NCI-H1092 treated with DMSO at 0.1 percent for 48 hours (cell line): ENCODE measurements at regions not wholly inside any gene's neighbourhood (a gene's known extent, or its start where the extent isn't known, plus 50 kb on each side); places are given as distances from the start of the nearest gene placed in this dataset.

Experiments used
- DNase-seq: peaks from one replicate; lab custom pipeline; 2025; lab: John Stamatoyannopoulos, UW

DNA sequence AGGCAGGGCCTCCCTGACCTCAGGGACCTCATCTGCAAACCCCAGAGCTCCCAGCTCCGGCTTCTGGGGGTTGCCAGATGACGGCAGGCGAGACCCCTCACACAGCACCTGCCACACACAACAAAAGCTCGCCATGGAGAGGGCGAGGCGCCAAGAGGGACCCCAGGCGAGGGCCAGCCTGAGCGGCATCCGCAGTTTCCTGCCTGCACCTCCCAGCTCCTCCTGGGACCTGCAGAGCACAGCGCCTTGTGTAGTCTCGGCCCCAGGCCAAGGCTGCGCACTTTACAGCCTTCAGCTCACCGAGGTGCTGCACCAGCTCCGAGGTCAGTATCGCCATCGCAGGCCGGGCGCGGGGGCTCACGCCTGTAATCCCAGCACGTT lies 82.4 kb upstream of the ADAMTS2 start:
- no peak for DNase-seq

DNA sequence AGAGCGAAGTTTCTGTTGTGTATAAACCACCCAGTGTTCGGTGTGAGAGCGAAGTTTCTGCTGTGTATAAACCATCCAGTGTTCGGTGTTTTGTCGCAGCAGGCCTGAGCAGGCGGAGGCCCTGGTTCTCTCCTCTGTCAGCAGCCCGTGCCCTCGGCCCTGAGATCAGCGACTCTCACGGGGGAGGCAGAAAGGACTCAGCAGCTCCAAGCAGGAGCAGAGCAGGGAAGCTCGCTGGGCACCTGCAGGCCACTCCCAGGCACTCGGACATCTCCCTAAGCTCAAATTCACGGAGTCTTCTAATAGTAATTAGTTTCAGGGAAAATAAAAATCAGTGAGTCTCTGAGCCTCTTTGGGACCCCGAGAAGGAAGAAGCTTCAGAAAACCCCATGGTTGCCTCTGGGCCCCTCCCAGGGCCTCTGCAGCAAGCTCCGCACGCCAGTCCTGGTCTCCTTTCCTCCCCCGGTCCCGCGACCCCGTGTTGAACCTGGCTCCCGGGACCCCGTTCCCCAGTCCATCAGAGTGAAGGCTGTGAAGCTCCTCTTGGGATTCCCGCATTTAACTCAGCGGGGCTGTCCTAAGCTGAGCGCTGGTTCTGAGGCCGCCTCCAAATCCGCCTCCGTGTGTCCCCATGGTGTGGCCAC lies 81.9 kb upstream of the ADAMTS2 start:
- DNase-seq: no peak

DNA sequence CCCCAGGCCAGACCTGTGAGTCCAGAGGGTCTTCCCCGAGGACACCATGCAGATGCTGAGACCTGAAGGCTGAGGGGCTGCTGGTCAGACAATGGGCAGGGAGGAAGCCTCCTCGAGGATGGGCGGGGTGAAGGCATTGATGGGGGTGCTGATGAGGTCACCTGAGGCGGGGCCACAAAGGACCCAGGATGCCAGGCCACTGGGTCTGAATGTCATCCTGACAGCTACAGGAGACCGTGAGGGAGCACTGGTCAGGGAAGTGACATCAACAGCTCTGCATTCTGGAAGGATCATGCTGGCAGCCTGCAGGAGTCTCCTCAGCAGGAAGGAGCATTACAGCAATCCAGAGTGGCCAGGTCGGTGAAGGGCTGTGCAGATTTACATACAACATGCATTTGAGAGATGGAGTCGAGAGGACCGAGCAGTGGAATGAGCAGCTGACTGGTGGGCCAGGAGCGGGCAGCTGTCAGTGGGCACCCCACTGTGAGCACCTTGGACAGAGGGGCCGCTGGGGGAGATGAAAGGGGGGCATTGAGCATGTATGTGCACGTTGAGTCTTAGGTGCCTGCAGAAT lies 77.7 kb upstream of the ADAMTS2 start:
- DNase-seq: no peak

DNA sequence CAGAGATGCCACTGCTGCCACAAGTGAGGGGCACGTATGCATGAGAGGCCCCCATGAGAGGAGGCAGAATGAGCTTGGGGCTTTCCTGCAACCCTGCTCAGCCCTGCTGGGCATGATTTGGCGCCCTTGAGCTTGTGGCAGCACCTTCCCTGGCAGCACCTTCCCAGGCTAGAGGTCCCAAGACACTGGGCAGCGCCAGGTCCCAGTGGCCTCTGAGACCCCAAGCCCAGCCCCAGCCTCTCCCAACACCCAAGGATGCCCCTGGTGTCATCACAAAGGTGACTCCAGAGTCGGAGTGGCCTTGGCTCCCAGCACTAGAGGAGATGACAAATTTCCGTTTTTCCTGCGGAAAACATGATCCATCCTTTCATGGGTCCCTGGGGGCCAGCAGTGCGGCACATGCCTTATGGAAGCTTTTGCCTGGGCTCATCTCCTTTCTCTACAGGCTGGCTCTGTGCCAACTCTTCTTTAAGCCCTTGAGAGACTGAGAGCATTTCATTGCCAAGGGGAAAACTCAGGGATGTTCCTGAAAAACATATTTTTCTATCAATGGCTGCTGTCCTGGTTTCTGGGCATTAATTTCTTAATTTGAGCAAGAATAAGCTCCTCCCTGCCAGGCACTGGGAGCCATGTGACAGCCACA lies 77.1 kb upstream of the ADAMTS2 start:
- DNase-seq: no peak

DNA sequence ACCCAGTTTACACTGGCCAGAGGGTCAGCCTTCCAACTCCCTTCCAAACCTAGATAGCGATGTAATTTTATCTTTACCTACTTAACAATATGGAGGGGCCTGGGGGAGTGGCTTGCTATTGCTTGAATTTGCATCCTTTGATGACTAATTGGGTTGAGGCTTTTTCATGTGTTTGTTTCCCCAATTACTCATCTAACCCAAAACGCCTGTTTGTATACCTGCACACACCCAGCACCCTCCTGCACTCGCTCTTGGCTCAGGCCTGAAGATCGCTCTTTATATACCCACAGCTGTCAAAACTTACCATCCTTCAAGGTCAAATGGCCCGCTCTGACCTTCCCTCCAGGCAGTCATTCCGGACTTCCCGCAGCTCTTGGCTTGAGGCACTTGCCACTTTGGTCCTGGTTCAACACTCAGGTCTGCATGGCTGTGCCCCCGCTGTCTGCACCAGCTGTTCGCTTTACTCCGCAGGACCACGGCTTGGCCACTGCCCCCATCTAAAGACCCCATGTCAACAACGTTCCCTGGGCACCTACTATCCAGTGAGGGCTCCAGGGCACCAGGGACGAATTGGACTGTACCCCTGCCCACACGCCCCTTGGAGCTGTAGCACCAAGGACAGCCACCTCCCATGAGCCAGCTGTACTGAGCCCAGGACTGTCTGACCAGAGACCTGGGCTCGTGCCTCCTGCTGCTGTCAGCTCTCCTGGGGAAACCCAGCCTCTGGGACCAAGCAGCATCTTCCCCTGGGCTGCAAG lies 76.1 kb upstream of the ADAMTS2 start:
- DNase-seq: no peak

DNA sequence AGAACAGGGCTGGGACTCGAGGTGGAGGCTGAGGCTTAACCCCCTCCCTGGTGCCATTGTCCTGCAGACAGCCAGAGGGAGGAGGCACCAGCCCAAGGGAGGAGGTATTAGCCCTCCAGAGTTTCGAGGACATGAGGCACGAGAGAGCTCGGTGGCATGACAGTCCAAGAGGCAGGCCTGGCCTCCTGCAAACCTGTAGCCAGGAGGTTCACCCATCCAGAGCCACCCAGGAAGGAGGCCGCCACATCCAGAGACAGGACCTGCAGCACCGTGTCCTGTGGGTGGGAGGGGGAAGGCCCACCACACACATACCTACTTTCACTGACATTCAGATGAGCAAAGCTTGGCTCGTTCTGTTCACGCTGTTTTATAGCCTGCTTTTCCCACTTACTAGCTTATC lies 75.2 kb upstream of the ADAMTS2 start:
- DNase-seq: no peak

DNA sequence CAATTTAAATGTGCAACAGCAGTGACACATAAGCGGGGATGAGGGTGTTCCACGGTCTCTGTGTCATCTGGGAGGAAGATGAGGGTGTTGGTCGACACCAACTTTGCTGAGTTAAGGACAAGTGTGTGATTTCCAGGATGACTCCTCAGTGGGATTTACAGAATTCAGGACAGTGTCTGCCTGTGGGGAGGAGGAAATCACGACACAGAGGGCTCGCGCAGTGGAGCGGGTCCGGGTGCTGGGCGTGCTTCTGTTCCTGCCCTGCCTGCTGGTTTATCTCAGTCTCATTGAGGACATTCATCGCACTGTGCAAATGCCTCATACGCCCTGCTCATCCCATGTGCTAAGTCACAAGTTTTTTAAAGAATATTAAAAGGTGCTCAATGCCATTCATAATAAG lies 73.7 kb upstream of the ADAMTS2 start:
- DNase-seq: no peak

DNA sequence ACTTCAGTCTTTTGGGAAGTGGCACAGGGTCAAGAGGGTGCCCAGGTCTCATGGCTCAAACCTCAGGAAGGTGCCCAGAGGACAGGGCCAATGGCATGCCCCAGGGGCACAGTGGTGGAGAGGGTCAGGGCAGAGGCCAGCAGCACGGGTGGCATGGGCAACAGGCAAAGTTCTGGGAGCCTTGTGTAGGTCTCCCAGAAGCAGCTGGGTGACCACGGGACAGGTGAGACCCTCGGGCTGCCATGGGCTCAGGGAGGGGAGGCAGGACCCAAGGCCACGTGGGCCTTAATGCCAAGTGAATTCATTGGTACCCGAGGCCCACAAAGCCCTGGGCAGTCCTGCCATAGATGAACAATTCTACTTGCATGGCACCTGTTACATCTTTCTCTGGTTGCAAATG lies 72.4 kb upstream of the ADAMTS2 start:
- DNase-seq: no peak

DNA sequence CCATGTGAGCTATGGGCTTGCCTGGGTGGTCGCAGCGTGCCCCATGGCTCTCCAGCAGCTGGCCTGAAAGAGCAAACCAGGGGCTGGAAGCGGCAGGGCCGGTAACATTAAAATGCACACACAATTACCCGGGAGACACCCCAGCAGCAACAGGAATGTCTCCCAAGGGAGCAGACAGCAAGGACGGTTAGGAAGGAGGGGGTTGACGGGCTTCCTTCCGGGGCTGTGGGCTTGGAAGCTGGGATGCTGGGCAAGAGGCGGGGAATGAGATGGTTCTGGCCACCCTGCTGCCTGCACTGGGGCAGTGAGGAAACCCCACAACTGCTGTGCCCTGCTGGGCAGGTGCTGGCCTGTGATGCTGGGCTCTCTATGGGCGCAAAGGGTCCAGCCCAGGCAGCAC lies 71.8 kb upstream of the ADAMTS2 start:
- DNase-seq: peak; percentile 10

DNA sequence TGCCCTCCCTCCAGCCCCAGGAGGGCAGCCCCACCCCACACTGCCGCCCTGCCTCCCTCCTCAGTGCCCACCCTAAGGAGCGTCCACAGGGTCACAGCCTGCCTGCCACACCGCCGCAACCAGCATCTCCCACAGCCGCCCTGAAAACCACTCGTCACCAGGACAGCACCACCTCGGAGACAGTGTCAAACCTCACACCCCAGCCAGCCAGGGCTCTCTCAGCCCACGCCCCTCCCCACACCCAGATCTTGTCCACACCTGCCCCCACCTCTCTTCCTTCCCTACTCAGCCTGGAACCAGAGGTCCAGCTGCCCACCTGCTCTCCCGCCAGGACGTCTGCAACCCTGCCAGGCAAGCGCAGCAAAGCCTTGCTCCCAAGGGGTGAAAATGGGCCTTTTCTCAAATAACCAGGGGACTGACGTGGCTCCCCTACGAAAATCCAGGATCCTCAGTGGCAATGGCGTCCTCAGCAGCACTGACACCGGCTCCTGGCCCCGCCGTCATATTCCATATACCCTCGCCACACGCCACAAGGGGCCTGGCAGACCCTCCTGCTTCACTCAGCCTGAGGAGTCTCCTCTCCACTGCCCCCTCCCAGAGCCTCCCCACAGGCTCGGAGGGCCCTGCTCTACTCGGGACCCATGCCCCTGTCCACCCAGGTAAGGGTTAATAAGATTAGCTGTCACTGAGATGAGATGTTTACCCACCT lies 71.0 kb upstream of the ADAMTS2 start:
- DNase-seq: no peak

DNA sequence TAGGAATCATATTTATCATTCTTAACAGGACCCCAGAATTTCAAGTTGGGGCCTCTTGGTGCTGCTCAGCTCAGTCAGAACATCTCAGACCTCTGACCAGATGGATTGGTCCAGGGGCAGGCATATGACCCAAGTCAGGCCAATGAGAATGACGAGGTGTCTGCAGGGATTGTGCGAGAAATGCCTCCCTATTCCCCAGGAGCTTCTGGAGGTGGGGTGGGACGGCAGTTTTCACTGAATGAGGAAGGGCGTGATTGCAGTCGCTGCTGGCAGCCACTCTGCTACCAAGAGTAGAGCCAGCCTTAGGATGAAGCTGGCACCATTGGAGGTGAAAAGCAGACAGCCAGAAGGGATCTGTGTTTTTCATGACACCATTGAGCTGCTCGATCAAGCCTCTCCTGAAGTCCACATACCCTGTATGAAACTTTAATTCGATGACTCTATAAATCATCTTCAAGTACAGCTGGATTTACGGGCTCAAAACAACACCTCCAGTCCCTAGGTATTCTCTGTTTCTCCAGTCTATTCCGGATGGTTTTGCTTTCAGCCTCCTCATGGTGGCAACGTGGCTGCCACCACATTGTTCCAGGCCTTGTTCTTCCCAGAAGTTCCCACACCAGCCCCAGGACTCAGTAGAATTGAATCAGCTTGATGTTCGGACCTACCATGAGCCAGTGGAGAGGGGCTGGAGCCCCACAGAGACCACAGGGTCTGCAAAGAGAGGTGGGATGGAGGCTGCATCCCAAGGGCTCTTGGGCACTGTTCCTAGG lies 70.2 kb upstream of the ADAMTS2 start:
- DNase-seq: no peak

DNA sequence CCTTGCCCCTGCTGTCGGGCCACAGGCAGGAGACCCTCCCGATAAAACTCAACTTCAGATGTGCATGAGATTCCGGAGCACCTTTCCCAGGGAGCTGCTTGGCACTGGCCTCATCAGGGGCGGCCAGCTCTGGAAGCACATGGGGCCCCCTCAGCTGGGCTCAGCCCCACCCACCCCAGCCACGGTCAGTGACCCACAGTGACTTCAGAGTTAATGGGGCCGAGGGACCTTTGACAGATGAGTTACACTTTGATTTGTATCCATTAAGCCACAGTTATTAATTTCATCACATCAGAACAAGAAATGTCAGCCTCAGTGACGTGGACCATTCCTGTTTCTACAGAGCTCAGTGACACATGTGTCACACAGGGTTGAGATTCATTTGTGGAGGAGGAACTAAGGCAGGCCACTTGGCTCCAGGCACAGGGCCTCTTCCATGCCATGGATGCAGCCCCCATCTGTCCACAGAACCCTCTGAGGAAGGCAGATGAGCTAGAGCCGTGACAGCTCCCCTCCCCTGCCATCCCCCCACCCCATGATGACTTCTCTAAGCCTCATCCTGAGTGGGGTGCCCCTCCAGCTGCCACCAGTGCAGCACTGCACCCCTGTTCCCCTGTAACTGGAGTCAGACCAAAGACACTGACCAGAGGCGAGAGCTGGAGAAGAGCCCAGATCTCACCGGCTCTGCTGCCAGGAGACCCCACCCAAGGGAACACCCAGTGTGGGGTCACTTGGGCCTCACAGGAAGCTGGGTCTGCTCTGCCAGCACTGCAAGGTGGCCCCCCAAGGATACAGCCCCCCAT lies 69.4 kb upstream of the ADAMTS2 start:
- DNase-seq: no peak

DNA sequence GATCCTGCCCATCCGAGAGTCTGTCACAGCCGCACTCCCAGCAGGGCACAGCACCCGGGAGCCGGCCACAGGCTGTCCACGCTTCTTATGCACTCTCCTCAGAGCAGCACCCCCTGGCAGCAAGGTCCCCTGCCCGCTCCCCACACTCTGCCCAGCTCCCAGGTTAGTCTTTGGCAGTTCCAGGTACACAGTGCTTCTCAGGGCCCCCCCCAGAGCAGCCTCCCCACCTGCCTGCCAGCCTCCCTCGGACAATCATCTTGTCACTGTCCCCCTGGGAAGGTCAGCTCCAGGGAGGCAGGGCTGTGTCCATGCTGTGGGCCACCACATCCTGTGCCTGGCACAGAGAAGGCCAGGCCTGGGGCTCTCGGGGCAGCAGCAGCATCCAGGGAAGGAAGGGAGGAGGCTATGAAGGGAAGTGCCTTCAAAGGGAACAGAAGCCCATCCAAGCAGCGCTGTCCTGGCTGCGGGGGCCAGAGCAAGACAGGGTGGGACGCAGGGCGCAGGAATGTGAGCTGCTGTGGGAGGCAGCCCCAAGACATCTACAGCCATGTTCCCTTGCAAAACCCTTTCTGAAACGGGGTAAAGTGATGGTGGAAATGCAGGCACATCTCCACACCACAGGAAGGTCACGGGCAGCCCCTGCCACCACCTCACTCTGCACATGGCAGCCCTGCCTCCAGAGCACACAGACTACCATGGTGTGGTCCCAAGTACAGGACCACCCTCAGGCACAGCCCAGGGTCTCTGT lies 68.6 kb upstream of the ADAMTS2 start:
- DNase-seq: no peak

DNA sequence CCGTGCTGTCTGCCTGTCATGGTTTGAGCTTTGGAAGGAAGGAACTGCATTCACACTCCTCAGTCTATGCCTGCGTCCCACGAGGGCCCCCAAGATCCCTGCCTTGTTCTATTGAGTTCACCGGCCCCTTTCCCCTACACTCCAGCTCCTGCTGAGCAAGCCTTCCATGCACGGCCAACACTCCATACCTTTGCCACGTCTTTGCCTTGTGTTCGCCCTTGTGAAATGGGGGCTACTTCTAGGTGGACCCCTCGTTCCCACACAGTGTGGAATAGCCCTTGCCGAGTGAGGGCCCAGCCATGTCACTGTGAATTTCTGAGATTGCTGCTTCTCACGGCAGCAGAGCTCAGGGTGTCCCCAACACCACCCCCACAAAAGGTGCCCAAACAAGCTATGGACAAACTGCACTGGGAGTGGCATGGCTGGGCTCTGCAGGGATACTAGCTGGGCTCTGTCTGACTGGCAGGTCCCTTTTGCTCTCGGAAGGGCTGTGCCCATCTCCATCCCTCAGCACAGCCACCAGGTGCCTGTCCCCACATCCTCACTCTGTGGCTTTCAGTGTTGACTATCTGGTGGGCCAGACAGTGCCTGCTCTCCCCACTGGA lies 67.9 kb upstream of the ADAMTS2 start:
- DNase-seq: no peak

DNA sequence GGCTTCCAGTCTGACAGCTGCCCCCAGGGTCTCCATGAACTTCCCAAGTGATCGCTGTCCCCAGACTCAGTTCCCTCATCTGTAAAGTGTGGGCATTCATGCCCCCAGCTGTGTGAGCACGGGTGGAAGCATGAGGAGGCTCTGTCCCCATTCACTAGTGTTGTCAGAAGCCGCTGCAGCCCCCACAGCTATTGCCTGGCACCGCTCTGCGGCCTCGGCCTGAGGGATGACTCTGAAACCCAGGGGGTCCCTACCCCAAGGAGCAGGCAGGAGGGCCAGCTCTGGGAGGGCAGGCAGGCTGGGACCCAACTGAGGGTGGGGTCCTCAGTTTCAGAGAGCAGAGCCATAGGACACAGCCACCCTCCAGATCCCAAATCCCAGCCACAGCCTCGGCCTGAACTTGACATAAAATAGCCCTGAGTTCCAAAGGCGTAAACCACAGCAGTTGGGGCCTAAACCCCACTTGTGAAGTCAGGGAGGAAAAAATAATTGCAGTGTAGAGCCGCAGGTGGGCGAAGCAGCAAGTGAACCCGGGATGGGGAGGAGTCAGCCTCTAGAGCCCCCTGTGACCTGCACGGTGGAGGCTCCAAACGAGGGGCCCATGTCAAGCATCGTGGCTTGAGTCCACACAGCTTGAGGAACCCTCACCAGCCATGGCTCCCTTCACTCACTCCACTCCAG lies 66.0 kb upstream of the ADAMTS2 start:
- DNase-seq: no peak

DNA sequence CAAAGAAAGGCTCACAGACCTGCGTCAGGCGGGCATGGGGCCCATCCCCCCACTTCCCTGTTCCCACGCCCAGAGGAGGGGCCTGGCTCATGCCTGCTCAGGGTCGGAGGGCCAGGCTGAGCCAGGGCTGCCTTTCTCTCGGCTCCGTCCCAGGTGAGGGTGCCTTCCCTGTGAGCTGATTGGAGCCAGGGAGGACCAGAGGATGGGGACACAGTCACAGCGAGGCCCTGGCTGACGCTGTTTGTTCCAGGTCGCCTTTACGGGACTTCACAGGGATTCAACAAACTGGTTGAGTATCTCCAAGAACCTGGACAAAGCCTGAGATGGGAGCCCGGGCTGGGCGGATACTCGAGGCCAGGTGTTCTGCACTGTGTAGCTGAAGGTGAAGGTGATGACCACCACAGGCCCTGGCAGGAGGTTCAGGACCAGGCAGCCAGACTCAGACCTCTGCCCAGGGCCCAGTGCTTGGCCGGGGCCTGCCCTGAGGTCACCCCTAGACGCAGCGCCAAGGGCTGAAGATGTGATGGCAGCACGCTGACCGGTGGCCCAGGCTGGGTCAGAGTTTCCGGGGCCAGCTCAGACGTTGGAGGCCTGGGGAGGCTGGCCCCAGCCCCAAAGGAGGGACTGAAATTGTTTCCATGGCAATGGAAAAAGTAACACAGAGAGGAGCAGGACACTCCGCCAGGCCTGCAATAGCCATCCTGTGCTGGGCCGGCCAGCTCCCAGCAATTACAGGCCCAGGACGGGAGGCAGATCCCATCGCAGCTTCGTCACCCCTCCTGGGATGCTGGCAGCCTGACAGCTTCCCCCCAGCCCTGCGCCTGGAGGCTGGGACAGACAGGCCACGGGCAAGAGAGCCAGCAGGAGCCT lies 65.3 kb upstream of the ADAMTS2 start:
- no peak for DNase-seq

DNA sequence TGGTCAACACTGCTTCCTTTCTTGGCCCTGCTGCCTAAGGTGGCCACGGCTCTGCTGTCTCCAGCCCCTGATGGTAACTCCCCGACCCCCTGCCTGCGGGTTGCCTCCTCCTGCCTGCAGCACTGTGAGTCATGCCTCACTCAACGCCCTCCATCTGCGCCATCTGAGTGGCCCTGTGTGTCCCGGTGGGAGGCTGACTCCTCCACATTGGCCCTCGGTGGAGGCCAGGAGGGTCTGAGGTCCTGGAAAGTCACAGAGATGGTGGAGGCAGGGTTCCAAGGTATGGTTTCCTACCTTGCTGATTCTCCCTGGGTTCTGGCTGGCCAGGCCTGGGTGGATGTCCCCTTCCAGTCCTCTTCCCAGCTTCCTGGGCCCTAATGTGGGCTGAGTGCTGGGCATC lies 64.5 kb upstream of the ADAMTS2 start:
- DNase-seq: no peak

DNA sequence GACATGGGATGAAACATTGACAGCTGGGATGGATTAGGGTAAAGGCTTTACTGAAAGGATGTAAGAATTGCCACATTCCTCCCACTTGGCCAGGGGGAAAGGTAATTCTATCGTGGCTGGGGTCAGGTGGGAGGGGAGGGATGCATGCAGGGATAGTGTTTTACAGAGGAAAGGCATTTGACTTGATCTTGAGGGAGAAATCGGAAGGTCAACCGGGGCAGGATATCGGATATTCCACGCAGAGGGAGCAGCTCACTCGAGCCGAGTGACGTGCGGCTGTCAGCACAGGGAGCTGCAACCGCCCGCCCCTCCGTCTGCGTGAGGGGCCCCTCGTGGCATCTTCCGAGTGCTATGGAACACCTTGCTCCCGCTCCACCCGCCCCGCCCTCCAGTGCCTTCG lies 63.4 kb upstream of the ADAMTS2 start:
- no peak for DNase-seq
